IMR-90 (cell line): ENCODE measurements at regions not wholly inside any gene's neighbourhood (a gene's known extent, or its start where the extent isn't known, plus 50 kb on each side); places are given as distances from the start of the nearest gene placed in this dataset.

Experiments
- ATAC-seq: fragments of 200-7000 bp; cut with Tn5 transposase; 2 replicates; pipeline ENCODE4 v1.9.1; 2020; ENCODE audit warnings: low read depth, mild to moderate bottlenecking, moderate library complexity
- BruUV-seq: library from RNA; stranded (reverse); fragments of 400-500 nt; replicated peaks from 2 replicates; lab custom pipeline; 2021; lab: Mats Ljungman, UMichigan
- CTCF ChIA-PET: fragments of 300-600 bp; formaldehyde crosslinking; extraction: SDS; loops from one replicate; lab custom pipeline; 2021; ENCODE audit warnings: antibody characterized with exemption; lab: Yijun Ruan, JAX
- POLR2A ChIA-PET: fragments of 300-600 bp; sonication (Branson Sonifier 250); formaldehyde crosslinking; loops from one replicate; lab custom pipeline; 2022; ENCODE audit warnings: antibody characterized with exemption; ENCODE audit not compliant: unreplicated experiment; lab: Charles Lee
- DNase-seq: peaks from one replicate; pipeline ENCODE4 v3.0.0; 2013
- H2AFZ ChIP-seq: replicated peaks from 2 replicates; pipeline ENCODE3; 2013; ENCODE audit warnings: low read length, mild to moderate bottlenecking; ENCODE audit not compliant: poor library complexity
- H2AK5ac ChIP-seq: 2 replicates; pipeline ENCODE4 v1.6.1; 2013; ENCODE audit warnings: low read depth, low read length, inconsistent platforms
- H2AK9ac ChIP-seq: replicated peaks from 2 replicates; pipeline ENCODE3; 2013; ENCODE audit warnings: mild to moderate bottlenecking, low read depth, low read length, moderate library complexity; ENCODE audit not compliant: poor library complexity
- H2BK120ac ChIP-seq: 2 replicates; pipeline ENCODE4 v1.6.1; 2013; ENCODE audit warnings: low read depth, low read length, inconsistent platforms
- H2BK15ac ChIP-seq: 3 replicates; pipeline ENCODE4 v1.6.1; 2013; ENCODE audit warnings: low read depth, low read length, inconsistent platforms
- H2BK20ac ChIP-seq: 2 replicates; pipeline ENCODE4 v1.6.1; 2013; ENCODE audit warnings: low read depth, mild to moderate bottlenecking, inconsistent platforms, low read length, moderate library complexity
- H2BK5ac ChIP-seq: 2 replicates; pipeline ENCODE4 v1.6.1; 2013; ENCODE audit warnings: mild to moderate bottlenecking, low read depth, low read length, inconsistent platforms; ENCODE audit not compliant: poor library complexity, severe bottlenecking
- H3K14ac ChIP-seq: replicated peaks from 2 replicates; pipeline ENCODE4 v1.6.1; 2013; ENCODE audit warnings: low read depth, low read length, inconsistent platforms
- H3K18ac ChIP-seq: 2 replicates; pipeline ENCODE4 v1.6.1; 2013; ENCODE audit warnings: low read depth, low read length, control low read depth
- H3K23ac ChIP-seq: 2 replicates; pipeline ENCODE4 v1.6.1; 2013; ENCODE audit warnings: low read depth, low read length, inconsistent platforms
- H3K27ac ChIP-seq: 2 replicates; pipeline ENCODE4 v1.5.1; 2013; ENCODE audit warnings: mild to moderate bottlenecking, control low read depth, low read length; ENCODE audit not compliant: insufficient read depth
- H3K27me3 ChIP-seq: 2 replicates; pipeline ENCODE4 v1.6.1; 2013; ENCODE audit warnings: low read length; ENCODE audit not compliant: control insufficient read depth, insufficient read depth
- H3K36me3 ChIP-seq: 2 replicates; pipeline ENCODE4 v1.6.1; 2013; ENCODE audit warnings: low read length, mixed read lengths; ENCODE audit not compliant: control insufficient read depth, insufficient read depth
- H3K4ac ChIP-seq: 2 replicates; pipeline ENCODE4 v1.6.1; 2013; ENCODE audit warnings: low read depth, low read length, inconsistent platforms
- H3K4me1 ChIP-seq: 2 replicates; pipeline ENCODE4 v1.6.1; 2013; ENCODE audit warnings: low read length, mixed read lengths; ENCODE audit not compliant: control insufficient read depth, insufficient read depth
- H3K4me2 ChIP-seq: 2 replicates; pipeline ENCODE4 v1.6.1; 2013; ENCODE audit warnings: low read depth, mild to moderate bottlenecking, control low read depth, low read length, moderate library complexity
- H3K4me3 ChIP-seq: 2 replicates; pipeline ENCODE4 v1.5.1; 2013; ENCODE audit warnings: low read depth, mild to moderate bottlenecking, control low read depth, low read length, moderate library complexity; ENCODE audit not compliant: insufficient read depth
- H3K56ac ChIP-seq: 2 replicates; pipeline ENCODE4 v1.6.1; 2013; ENCODE audit warnings: low read length, inconsistent platforms; ENCODE audit not compliant: insufficient read depth; ENCODE audit errors: extremely low read depth
- H3K79me1 ChIP-seq, 2 experiments: 2 replicates each; pipeline ENCODE4 v1.6.1; 2013; ENCODE audit warnings: low read length in 2 of 2, inconsistent platforms in 1 of 2, low read depth in 1 of 2
- H3K9ac ChIP-seq: 2 replicates; pipeline ENCODE4 v1.6.1; 2013; ENCODE audit warnings: low read depth, low read length, control low read depth
- H3K9me1 ChIP-seq: 2 replicates; pipeline ENCODE4 v1.6.1; 2013; ENCODE audit warnings: low read length, inconsistent platforms; ENCODE audit not compliant: insufficient read depth
- H3K9me3 ChIP-seq: 2 replicates; pipeline ENCODE4 v1.6.1; 2013; ENCODE audit warnings: low read length; ENCODE audit not compliant: control insufficient read depth, insufficient read depth
- H4K20me1 ChIP-seq: 2 replicates; pipeline ENCODE4 v1.6.1; 2013; ENCODE audit warnings: low read length, inconsistent platforms; ENCODE audit not compliant: insufficient read depth
- H4K5ac ChIP-seq: 2 replicates; pipeline ENCODE4 v1.6.1; 2013; ENCODE audit warnings: mild to moderate bottlenecking, low read depth, low read length, control low read depth
- H4K8ac ChIP-seq, 2 experiments: 2 replicates each; pipeline ENCODE4 v1.6.1; 2013; ENCODE audit warnings: low read depth in 2 of 2, low read length in 2 of 2, control low read depth in 1 of 2, inconsistent platforms in 1 of 2
- H4K91ac ChIP-seq: 2 replicates; pipeline ENCODE4 v1.6.1; 2013; ENCODE audit warnings: low read depth, low read length, inconsistent platforms; ENCODE audit not compliant: insufficient read depth
- SMC3 ChIP-seq: fragments of 150-350 bp; IDR thresholded peaks from 2 replicates; pipeline ENCODE4 v1.6.1; 2016; ENCODE audit warnings: low read depth, mild to moderate bottlenecking, antibody characterized with exemption, low read length, moderate library complexity
- WGBS, 2 experiments: methylation state at CpG; one replicate each; pipeline versions ENCODE4 v1.1.5 to v1.1.7; 2013; ENCODE audit warnings: missing lambda C conversion rate in 2 of 2; ENCODE audit not compliant: insufficient read length in 1 of 2; ENCODE audit errors: extremely low coverage in 2 of 2; 5-methylcytosine and 5-hydroxymethylcytosine counted together
- dilution Hi-C: fragments of 300-500 bp; cut with HindIII; formaldehyde crosslinking; loops from one replicate; pipeline ENCODE4 v1.14.3; 2018; ENCODE audit warnings: low sequenced_read_pairs; ENCODE audit not compliant: unreplicated experiment
- in situ Hi-C: fragments of 300-500 bp; cut with MboI; formaldehyde crosslinking; loops from 3 replicates; pipeline ENCODE4 v1.14.3; 2019; ENCODE audit warnings: low sequenced_read_pairs, inconsistent platforms, mixed read lengths
- intact Hi-C: fragments of 100-400 bp; cut with micrococcal nuclease; formaldehyde crosslinking; loops from 2 replicates; pipeline ENCODE4 v1.10.0; 2022

- Histone ChIP-seq H4K5ac (no peak overlapping the region), H2BK20ac (no peak overlapping the region), H3K14ac (no peak overlapping the region), H2AFZ (no peak overlapping the region), H3K4ac (no peak overlapping the region), H2AK5ac (no peak overlapping the region), H3K9me1 (no peaks in the 10 kb centered on the region), H4K20me1 (no peaks in the 10 kb centered on the region), H3K9me3 (no peaks in the 10 kb centered on the region), H3K27me3 (peaks cover 4% of the 10 kb centered on the region; the same call in 1 of the 2 replicates), H2AK9ac (no peak overlapping the region), H2BK15ac (no peak overlapping the region), H4K8ac (no peak overlapping the region), H3K79me1 (no peaks in the 10 kb centered on the region), H3K4me3 (no peak overlapping the region), H3K27ac (no peak overlapping the region), H3K36me3 (no peaks in the 10 kb centered on the region), H3K4me2 (no peak overlapping the region), H3K9ac (no peak overlapping the region), H2BK120ac (no peak overlapping the region), H4K91ac (no peak overlapping the region), H3K23ac (no peak overlapping the region), H3K56ac (no peak overlapping the region), H3K18ac (no peak overlapping the region), H2BK5ac (no peak overlapping the region), H3K4me1 (no peaks in the 10 kb centered on the region)
- ChIA-PET POLR2A (no interaction called here), CTCF (no interaction called here)
- ATAC-seq (no peak), DNase-seq (no peak)
- no CpG with 5 or more reads among the region's 9 CpGs for WGBS, 2 experiments
- in situ Hi-C loops (no loop called here), dilution Hi-C loops (no loop called here), intact Hi-C loops (no loop called here)
- TF ChIP-seq SMC3: no peak
- no TSS peak for BruUV-seq
Observed at GRCh38 chr5:82858151-82859025, 218.8 kb downstream of the TMEM167A start.
